ENCODE measurements at regions not wholly inside any gene's neighbourhood (a gene's known extent, or its start where the extent isn't known, plus 50 kb on each side); places are given as distances from the start of the nearest gene placed in this dataset.

DNA sequence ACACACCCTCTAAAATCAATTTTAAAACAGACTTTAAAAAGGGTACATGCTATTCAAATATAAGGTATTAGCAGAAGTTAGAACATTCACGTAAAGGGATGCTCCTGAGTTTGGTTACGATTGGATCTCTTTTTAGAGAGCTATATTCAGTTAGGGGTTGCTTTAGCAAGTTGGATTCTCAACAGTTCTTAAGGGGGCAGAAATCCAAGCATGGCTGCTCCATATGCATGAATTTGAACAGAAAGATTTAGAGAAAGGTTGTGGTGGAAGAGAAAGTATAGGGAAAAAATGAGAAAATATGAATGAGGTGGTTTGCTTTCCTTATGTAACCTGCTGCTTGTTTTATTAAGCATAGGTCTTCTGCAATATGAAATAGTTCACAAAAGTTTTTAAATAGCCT is 855.1 kb downstream of the SORCS1 start:
- H3K9me3 ChIP-seq = no peaks in the 10 kb centered on the region
- no peaks in the 10 kb centered on the region for H3K27me3 ChIP-seq
- H3K4me1 ChIP-seq = no peaks in the 10 kb centered on the region
- H3K27ac ChIP-seq = no peak overlapping the region
- no peak overlapping the region for H3K4me3 ChIP-seq
- no peaks in the 10 kb centered on the region for H3K36me3 ChIP-seq
- intact Hi-C loops (cut with DNase I; ENCODE audit: low total_unique reads) (no loop called here), in situ Hi-C loops (cut with MboI; ENCODE audit: low pct_ligation_motif_present in 1 of 4, low pct_unique_long_range_greater_than_20kb in 1 of 4, low sequenced_read_pairs in 3 of 4) (no loop called here)
- no peak for DNase-seq
- 83 to 85% methylated on average over 2 of the region's 2 CpGs for WGBS, 2 donors (ENCODE audit: low coverage in 1 of 2)
- TF ChIP-seq POLR2AphosphoS5 (IDR thresholded peaks at IDR 0.05) (no peak), EP300 (IDR thresholded peaks at IDR 0.05; ENCODE audit: low read depth) (no peak), POLR2A (IDR thresholded peaks at IDR 0.05) (no peak)
- TF ChIP-seq, protein P1, sequence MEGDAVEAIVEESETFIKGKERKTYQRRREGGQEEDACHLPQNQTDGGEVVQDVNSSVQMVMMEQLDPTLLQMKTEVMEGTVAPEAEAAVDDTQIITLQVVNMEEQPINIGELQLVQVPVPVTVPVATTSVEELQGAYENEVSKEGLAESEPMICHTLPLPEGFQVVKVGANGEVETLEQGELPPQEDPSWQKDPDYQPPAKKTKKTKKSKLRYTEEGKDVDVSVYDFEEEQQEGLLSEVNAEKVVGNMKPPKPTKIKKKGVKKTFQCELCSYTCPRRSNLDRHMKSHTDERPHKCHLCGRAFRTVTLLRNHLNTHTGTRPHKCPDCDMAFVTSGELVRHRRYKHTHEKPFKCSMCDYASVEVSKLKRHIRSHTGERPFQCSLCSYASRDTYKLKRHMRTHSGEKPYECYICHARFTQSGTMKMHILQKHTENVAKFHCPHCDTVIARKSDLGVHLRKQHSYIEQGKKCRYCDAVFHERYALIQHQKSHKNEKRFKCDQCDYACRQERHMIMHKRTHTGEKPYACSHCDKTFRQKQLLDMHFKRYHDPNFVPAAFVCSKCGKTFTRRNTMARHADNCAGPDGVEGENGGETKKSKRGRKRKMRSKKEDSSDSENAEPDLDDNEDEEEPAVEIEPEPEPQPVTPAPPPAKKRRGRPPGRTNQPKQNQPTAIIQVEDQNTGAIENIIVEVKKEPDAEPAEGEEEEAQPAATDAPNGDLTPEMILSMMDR (IDR thresholded peaks at IDR 0.05) = no peak

DNA sequence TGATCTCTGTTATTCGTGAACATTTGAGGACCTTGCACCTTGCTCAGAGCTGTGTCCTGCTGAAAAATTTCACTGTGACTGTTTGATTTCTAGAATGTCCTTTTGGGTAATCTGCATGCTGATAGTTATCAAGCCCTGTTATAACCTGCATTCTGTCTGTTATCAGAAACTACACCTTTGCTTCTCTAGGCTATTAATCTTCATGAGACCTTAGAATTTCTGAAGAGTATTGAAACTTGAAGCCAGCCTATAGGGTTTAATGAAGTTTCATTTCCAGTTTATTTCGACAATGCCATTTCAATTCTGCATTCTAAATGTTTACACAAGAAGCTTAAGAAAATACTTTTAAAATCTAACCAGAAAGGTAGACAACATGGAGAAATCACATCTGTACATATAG is 856.2 kb downstream of the SORCS1 start:
- in situ Hi-C loops (cut with MboI; ENCODE audit: low pct_ligation_motif_present in 1 of 4, low pct_unique_long_range_greater_than_20kb in 1 of 4, low sequenced_read_pairs in 3 of 4) = no loop called here
- intact Hi-C loops (cut with DNase I; ENCODE audit: low total_unique reads) = no loop called here
- Histone ChIP-seq H3K4me1 (no peaks in the 10 kb centered on the region), H3K36me3 (no peaks in the 10 kb centered on the region), H3K4me3 (no peak overlapping the region), H3K27me3 (no peaks in the 10 kb centered on the region), H3K9me3 (no peaks in the 10 kb centered on the region), H3K27ac (no peak overlapping the region)
- no peak for TF ChIP-seq POLR2AphosphoS5 (IDR thresholded peaks at IDR 0.05)
- DNase-seq = no peak
- WGBS, 2 donors (ENCODE audit: low coverage in 1 of 2) = 68 to 70% methylated on average over 2 of the region's 2 CpGs

- H3K9me3 ChIP-seq = no peaks in the 10 kb centered on the region
- H3K4me1 ChIP-seq = no peaks in the 10 kb centered on the region
- in situ Hi-C loops (cut with MboI; ENCODE audit: low pct_ligation_motif_present in 1 of 4, low pct_unique_long_range_greater_than_20kb in 1 of 4, low sequenced_read_pairs in 3 of 4) (no loop called here), intact Hi-C loops (cut with DNase I; ENCODE audit: low total_unique reads) (no loop called here)
- 50 to 80% methylated on average over 1 of the region's 1 CpG for WGBS, 2 donors (ENCODE audit: low coverage in 1 of 2)
- no peaks in the 10 kb centered on the region for H3K36me3 ChIP-seq
- no peak overlapping the region for H3K4me3 ChIP-seq
- no peak overlapping the region for H3K27ac ChIP-seq
- H3K27me3 ChIP-seq = no peaks in the 10 kb centered on the region
- TF ChIP-seq, protein P1 (IDR thresholded peaks at IDR 0.05) = no peak
- TF ChIP-seq POLR2A (IDR thresholded peaks at IDR 0.05) = no peak
- no peak for TF ChIP-seq EP300 (IDR thresholded peaks at IDR 0.05; ENCODE audit: low read depth)
- no peak for TF ChIP-seq POLR2AphosphoS5 (IDR thresholded peaks at IDR 0.05)
- no peak for DNase-seq
Observed at GRCh38 chr10:106304056-106304455, 860.5 kb downstream of the SORCS1 start.

GRCh38 chr10:106302961-106303360 is 861.5 kb downstream of the SORCS1 start:
- Histone ChIP-seq H3K27ac (no peak overlapping the region), H3K9me3 (no peaks in the 10 kb centered on the region), H3K4me1 (no peaks in the 10 kb centered on the region), H3K27me3 (no peaks in the 10 kb centered on the region), H3K36me3 (no peaks in the 10 kb centered on the region), H3K4me3 (no peak overlapping the region)
- no peak for TF ChIP-seq POLR2A (IDR thresholded peaks at IDR 0.05)
- TF ChIP-seq EP300 (IDR thresholded peaks at IDR 0.05; ENCODE audit: low read depth) = no peak
- TF ChIP-seq, protein P1 (IDR thresholded peaks at IDR 0.05) = no peak
- intact Hi-C loops (cut with DNase I; ENCODE audit: low total_unique reads) (no loop called here), in situ Hi-C loops (cut with MboI; ENCODE audit: low pct_ligation_motif_present in 1 of 4, low pct_unique_long_range_greater_than_20kb in 1 of 4, low sequenced_read_pairs in 3 of 4) (no loop called here)
- no peak for DNase-seq
- WGBS, 2 donors (ENCODE audit: low coverage in 1 of 2) = 57% methylated on average over 4 of the region's 4 CpGs

- Histone ChIP-seq H3K36me3 (no peaks in the 10 kb centered on the region), H3K4me3 (no peak overlapping the region), H3K27ac (no peak overlapping the region), H3K9me3 (no peaks in the 10 kb centered on the region), H3K27me3 (no peaks in the 10 kb centered on the region), H3K4me1 (no peaks in the 10 kb centered on the region)
- no peak for TF ChIP-seq EP300 (IDR thresholded peaks at IDR 0.05; ENCODE audit: low read depth)
- TF ChIP-seq, protein P1 (IDR thresholded peaks at IDR 0.05) = no peak
- TF ChIP-seq POLR2A (IDR thresholded peaks at IDR 0.05) = no peak
- TF ChIP-seq POLR2AphosphoS5 (IDR thresholded peaks at IDR 0.05) = no peak
- DNase-seq = no peak
- intact Hi-C loops (cut with DNase I; ENCODE audit: low total_unique reads) = no loop called here
- in situ Hi-C loops (cut with MboI; ENCODE audit: low pct_ligation_motif_present in 1 of 4, low pct_unique_long_range_greater_than_20kb in 1 of 4, low sequenced_read_pairs in 3 of 4) = no loop called here
- 58 to 87% methylated on average over 1 of the region's 1 CpG for WGBS, 2 donors (ENCODE audit: low coverage in 1 of 2)
Observed at GRCh38 chr10:106301146-106301545, 863.4 kb downstream of the SORCS1 start.
